GM23338 (cell line): ENCODE measurements at regions not wholly inside any gene's neighbourhood (a gene's known extent, or its start where the extent isn't known, plus 50 kb on each side); places are given as distances from the start of the nearest gene placed in this dataset.

Experiments
- ATAC-seq: fragments of 200-7000 bp; cut with Tn5 transposase; 3 replicates; pipeline ENCODE4 v1.9.1; 2020
- DNase-seq: peaks from one replicate; pipeline ENCODE4 v3.0.0-alpha.2; 2015; ENCODE audit warnings: low spot score
- H2AFZ ChIP-seq: fragments of 200-600 bp; sonication (generic); 2 replicates; pipeline ENCODE4 v1.8.0; 2016; ENCODE audit warnings: antibody characterized with exemption, mild to moderate bottlenecking, moderate library complexity
- H3F3A ChIP-seq: fragments of 200-600 bp; sonication (generic); replicated peaks from 2 replicates; pipeline ENCODE4 v1.8.0; 2017; ENCODE audit warnings: antibody characterized with exemption, mixed run types, low read depth
- H3K27ac ChIP-seq: fragments of 200-600 bp; sonication (generic); 2 replicates; pipeline ENCODE4 v1.6.1; 2016; ENCODE audit warnings: low read depth
- H3K27me3 ChIP-seq: fragments of 200-600 bp; sonication (generic); 2 replicates; pipeline ENCODE4 v1.8.0; 2016; ENCODE audit warnings: mild to moderate bottlenecking, mixed run types, moderate library complexity; ENCODE audit not compliant: insufficient read depth
- H3K36me3 ChIP-seq: fragments of 200-600 bp; sonication (generic); 2 replicates; pipeline ENCODE4 v1.8.0; 2016; ENCODE audit warnings: mild to moderate bottlenecking; ENCODE audit not compliant: insufficient read depth
- H3K4me1 ChIP-seq: fragments of 200-600 bp; sonication (generic); 2 replicates; pipeline ENCODE4 v1.8.0; 2016; ENCODE audit warnings: mild to moderate bottlenecking, moderate library complexity; ENCODE audit not compliant: insufficient read depth
- H3K4me2 ChIP-seq: fragments of 200-600 bp; sonication (generic); 2 replicates; pipeline ENCODE4 v1.7.1; 2017; ENCODE audit warnings: mixed run types
- H3K4me3 ChIP-seq: fragments of 200-600 bp; sonication (generic); 2 replicates; pipeline ENCODE4 v1.6.1; 2016; ENCODE audit warnings: mixed run types
- H3K79me2 ChIP-seq: fragments of 200-600 bp; sonication (generic); replicated peaks from 2 replicates; pipeline ENCODE4 v1.8.0; 2017; ENCODE audit warnings: mild to moderate bottlenecking; ENCODE audit not compliant: insufficient read depth
- H3K9me2 ChIP-seq: fragments of 200-600 bp; sonication (generic); 2 replicates; pipeline ENCODE4 v1.8.0; 2017; ENCODE audit not compliant: insufficient read depth
- H4K20me1 ChIP-seq: fragments of 200-600 bp; sonication (generic); replicated peaks from 2 replicates; pipeline ENCODE4 v1.8.0; 2017; ENCODE audit warnings: mild to moderate bottlenecking; ENCODE audit not compliant: insufficient read depth
- H3K27ac Mint-ChIP-seq: 2 replicates; pipeline ENCODE4 v1.8.0; 2020; ENCODE audit warnings: inconsistent platforms, mild to moderate bottlenecking, moderate library complexity, mixed read lengths
- H3K27me3 Mint-ChIP-seq: 3 replicates; pipeline ENCODE4 v1.8.0; 2022; ENCODE audit warnings: low read depth, mild to moderate bottlenecking, moderate library complexity, mixed read lengths, inconsistent platforms; ENCODE audit not compliant: insufficient read depth, poor library complexity
- H3K36me3 Mint-ChIP-seq: 3 replicates; pipeline ENCODE4 v1.8.0; 2021; ENCODE audit warnings: low read depth, mild to moderate bottlenecking, inconsistent platforms, moderate library complexity, mixed read lengths
- H3K4me1 Mint-ChIP-seq: 3 replicates; pipeline ENCODE4 v1.8.0; 2020; ENCODE audit warnings: mild to moderate bottlenecking, inconsistent platforms, mixed read lengths
- H3K4me3 Mint-ChIP-seq: 3 replicates; pipeline ENCODE4 v1.8.0; 2021; ENCODE audit warnings: moderate library complexity, mild to moderate bottlenecking, inconsistent platforms, mixed read lengths
- H3K9me3 Mint-ChIP-seq: 3 replicates; pipeline ENCODE4 v1.8.0; 2020; ENCODE audit warnings: moderate library complexity, mild to moderate bottlenecking, inconsistent platforms, mixed read lengths
- CREB1 ChIP-seq: fragments of 250-450 bp; sonication (Bioruptor Pico); IDR thresholded peaks from 2 replicates; pipeline ENCODE4 v1.5.0; 2020; ENCODE audit warnings: low read depth, mild to moderate bottlenecking, moderate library complexity
- EZH2phosphoT487 ChIP-seq: fragments of 200-600 bp; sonication (generic); IDR thresholded peaks from one replicate; pipeline ENCODE4 v1.8.1; 2018; ENCODE audit warnings: antibody characterized with exemption; ENCODE audit not compliant: unreplicated experiment
- NANOG ChIP-seq: IDR thresholded peaks from 2 replicates; pipeline ENCODE4 v1.6.1; 2016; ENCODE audit warnings: antibody characterized with exemption, borderline replicate concordance
- STAT1 ChIP-seq: IDR thresholded peaks from one replicate; pipeline ENCODE4 v1.6.1; 2016; ENCODE audit warnings: antibody characterized with exemption; ENCODE audit not compliant: unreplicated experiment
- ZNF114 ChIP-seq: fragments of 250-450 bp; sonication (Bioruptor Pico); IDR thresholded peaks from 2 replicates; pipeline ENCODE4 v1.5.0; 2020; ENCODE audit warnings: mild to moderate bottlenecking, moderate library complexity
- ZNF331 ChIP-seq: fragments of 250-450 bp; sonication (Bioruptor Pico); IDR thresholded peaks from 2 replicates; pipeline ENCODE4 v1.5.0; 2020; ENCODE audit warnings: low read depth, mild to moderate bottlenecking, moderate library complexity
- TF ChIP-seq, protein P1 (sequence below): fragments of 250-450 bp; sonication (Bioruptor Pico); IDR thresholded peaks from 2 replicates; pipeline ENCODE4 v1.5.0; 2020; ENCODE audit warnings: mild to moderate bottlenecking, moderate library complexity
- TF ChIP-seq, protein P2 (sequence below): IDR thresholded peaks from one replicate; pipeline ENCODE4 v1.6.1; 2018; ENCODE audit warnings: antibody characterized with exemption; ENCODE audit not compliant: unreplicated experiment
- TF ChIP-seq, protein P3 (sequence below), 2 experiments: fragments of 200-600 bp in 1 of 2; sonication (generic) in 1 of 2; conservative IDR thresholded peaks; 2 replicates each; pipeline versions ENCODE4 v1.5.1 to v1.6.1; 2016 to 2017; ENCODE audit warnings: antibody characterized with exemption in 2 of 2, low read depth in 2 of 2, mild to moderate bottlenecking in 2 of 2, moderate library complexity in 1 of 2

DNA sequence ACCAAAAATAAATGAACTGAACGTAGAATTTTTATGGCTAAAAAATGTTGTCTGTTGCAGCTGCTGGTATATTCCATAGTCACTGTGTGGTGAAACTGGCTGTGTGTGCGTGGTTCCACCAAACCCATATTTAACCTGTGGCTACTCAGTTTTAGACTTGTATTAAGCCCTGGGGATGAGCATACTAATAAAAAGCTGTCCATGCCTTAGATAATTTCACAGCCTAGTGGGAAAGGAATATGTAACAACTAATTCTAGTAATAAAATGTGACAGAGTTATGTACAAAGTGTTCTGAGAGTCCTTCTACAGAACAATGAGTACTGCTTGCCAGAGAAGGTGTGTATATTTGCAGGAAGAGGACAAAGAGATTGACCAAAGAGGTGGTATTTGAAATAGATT, 125.5 kb downstream of the TMTC3 start:
- H3K36me3 Mint-ChIP-seq = no peaks in the 10 kb centered on the region
- Histone ChIP-seq H3F3A (no peaks in the 10 kb centered on the region), H3K4me1 (no peaks in the 10 kb centered on the region), H3K9me2 (0 out of 2 replicates have a peak, but pooled peaks cover 4% of the 10 kb centered on the region), H3K4me3 (no peak overlapping the region), H3K4me2 (no peak overlapping the region), H3K36me3 (no peaks in the 10 kb centered on the region), H3K27ac (no peak overlapping the region), H3K79me2 (no peaks in the 10 kb centered on the region), H2AFZ (no peak overlapping the region), H3K27me3 (no peaks in the 10 kb centered on the region), H4K20me1 (no peaks in the 10 kb centered on the region)
- TF ChIP-seq STAT1 (no peak), EZH2phosphoT487 (no peak), CREB1 (no peak), ZNF331 (CRISPR knock-in tag) (no peak), NANOG (no peak), ZNF114 (CRISPR knock-in tag) (no peak)
- TF ChIP-seq, protein P1, sequence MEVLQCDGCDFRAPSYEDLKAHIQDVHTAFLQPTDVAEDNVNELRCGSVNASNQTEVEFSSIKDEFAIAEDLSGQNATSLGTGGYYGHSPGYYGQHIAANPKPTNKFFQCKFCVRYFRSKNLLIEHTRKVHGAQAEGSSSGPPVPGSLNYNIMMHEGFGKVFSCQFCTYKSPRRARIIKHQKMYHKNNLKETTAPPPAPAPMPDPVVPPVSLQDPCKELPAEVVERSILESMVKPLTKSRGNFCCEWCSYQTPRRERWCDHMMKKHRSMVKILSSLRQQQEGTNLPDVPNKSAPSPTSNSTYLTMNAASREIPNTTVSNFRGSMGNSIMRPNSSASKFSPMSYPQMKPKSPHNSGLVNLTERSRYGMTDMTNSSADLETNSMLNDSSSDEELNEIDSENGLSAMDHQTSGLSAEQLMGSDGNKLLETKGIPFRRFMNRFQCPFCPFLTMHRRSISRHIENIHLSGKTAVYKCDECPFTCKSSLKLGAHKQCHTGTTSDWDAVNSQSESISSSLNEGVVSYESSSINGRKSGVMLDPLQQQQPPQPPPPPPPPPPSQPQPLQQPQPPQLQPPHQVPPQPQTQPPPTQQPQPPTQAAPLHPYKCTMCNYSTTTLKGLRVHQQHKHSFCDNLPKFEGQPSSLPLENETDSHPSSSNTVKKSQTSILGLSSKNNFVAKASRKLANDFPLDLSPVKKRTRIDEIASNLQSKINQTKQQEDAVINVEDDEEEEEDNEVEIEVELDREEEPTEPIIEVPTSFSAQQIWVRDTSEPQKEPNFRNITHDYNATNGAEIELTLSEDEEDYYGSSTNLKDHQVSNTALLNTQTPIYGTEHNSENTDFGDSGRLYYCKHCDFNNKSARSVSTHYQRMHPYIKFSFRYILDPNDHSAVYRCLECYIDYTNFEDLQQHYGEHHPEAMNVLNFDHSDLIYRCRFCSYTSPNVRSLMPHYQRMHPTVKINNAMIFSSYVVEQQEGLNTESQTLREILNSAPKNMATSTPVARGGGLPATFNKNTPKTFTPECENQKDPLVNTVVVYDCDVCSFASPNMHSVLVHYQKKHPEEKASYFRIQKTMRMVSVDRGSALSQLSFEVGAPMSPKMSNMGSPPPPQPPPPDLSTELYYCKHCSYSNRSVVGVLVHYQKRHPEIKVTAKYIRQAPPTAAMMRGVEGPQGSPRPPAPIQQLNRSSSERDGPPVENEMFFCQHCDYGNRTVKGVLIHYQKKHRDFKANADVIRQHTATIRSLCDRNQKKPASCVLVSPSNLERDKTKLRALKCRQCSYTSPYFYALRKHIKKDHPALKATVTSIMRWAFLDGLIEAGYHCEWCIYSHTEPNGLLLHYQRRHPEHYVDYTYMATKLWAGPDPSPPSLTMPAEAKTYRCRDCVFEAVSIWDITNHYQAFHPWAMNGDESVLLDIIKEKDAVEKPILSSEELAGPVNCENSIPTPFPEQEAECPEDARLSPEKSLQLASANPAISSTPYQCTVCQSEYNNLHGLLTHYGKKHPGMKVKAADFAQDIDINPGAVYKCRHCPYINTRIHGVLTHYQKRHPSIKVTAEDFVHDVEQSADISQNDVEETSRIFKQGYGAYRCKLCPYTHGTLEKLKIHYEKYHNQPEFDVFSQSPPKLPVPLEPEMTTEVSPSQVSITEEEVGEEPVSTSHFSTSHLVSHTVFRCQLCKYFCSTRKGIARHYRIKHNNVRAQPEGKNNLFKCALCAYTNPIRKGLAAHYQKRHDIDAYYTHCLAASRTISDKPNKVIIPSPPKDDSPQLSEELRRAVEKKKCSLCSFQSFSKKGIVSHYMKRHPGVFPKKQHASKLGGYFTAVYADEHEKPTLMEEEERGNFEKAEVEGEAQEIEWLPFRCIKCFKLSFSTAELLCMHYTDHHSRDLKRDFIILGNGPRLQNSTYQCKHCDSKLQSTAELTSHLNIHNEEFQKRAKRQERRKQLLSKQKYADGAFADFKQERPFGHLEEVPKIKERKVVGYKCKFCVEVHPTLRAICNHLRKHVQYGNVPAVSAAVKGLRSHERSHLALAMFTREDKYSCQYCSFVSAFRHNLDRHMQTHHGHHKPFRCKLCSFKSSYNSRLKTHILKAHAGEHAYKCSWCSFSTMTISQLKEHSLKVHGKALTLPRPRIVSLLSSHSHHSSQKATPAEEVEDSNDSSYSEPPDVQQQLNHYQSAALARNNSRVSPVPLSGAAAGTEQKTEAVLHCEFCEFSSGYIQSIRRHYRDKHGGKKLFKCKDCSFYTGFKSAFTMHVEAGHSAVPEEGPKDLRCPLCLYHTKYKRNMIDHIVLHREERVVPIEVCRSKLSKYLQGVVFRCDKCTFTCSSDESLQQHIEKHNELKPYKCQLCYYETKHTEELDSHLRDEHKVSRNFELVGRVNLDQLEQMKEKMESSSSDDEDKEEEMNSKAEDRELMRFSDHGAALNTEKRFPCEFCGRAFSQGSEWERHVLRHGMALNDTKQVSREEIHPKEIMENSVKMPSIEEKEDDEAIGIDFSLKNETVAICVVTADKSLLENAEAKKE (CRISPR knock-in tag) = no peak
- TF ChIP-seq, protein P2, sequence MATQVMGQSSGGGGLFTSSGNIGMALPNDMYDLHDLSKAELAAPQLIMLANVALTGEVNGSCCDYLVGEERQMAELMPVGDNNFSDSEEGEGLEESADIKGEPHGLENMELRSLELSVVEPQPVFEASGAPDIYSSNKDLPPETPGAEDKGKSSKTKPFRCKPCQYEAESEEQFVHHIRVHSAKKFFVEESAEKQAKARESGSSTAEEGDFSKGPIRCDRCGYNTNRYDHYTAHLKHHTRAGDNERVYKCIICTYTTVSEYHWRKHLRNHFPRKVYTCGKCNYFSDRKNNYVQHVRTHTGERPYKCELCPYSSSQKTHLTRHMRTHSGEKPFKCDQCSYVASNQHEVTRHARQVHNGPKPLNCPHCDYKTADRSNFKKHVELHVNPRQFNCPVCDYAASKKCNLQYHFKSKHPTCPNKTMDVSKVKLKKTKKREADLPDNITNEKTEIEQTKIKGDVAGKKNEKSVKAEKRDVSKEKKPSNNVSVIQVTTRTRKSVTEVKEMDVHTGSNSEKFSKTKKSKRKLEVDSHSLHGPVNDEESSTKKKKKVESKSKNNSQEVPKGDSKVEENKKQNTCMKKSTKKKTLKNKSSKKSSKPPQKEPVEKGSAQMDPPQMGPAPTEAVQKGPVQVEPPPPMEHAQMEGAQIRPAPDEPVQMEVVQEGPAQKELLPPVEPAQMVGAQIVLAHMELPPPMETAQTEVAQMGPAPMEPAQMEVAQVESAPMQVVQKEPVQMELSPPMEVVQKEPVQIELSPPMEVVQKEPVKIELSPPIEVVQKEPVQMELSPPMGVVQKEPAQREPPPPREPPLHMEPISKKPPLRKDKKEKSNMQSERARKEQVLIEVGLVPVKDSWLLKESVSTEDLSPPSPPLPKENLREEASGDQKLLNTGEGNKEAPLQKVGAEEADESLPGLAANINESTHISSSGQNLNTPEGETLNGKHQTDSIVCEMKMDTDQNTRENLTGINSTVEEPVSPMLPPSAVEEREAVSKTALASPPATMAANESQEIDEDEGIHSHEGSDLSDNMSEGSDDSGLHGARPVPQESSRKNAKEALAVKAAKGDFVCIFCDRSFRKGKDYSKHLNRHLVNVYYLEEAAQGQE = no peak
- TF ChIP-seq, protein P3, sequence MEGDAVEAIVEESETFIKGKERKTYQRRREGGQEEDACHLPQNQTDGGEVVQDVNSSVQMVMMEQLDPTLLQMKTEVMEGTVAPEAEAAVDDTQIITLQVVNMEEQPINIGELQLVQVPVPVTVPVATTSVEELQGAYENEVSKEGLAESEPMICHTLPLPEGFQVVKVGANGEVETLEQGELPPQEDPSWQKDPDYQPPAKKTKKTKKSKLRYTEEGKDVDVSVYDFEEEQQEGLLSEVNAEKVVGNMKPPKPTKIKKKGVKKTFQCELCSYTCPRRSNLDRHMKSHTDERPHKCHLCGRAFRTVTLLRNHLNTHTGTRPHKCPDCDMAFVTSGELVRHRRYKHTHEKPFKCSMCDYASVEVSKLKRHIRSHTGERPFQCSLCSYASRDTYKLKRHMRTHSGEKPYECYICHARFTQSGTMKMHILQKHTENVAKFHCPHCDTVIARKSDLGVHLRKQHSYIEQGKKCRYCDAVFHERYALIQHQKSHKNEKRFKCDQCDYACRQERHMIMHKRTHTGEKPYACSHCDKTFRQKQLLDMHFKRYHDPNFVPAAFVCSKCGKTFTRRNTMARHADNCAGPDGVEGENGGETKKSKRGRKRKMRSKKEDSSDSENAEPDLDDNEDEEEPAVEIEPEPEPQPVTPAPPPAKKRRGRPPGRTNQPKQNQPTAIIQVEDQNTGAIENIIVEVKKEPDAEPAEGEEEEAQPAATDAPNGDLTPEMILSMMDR (conservative IDR thresholded peaks at IDR 0.05; ENCODE audit: low read depth in 2 of 2) = no peak
- DNase-seq = no peak
- H3K4me1 Mint-ChIP-seq = peaks cover 4% of the 10 kb centered on the region; the same call in 2 of the 3 replicates
- H3K27me3 Mint-ChIP-seq = peaks cover 4% of the 10 kb centered on the region
- H3K4me3 Mint-ChIP-seq = no peak overlapping the region
- no peaks in the 10 kb centered on the region for H3K9me3 Mint-ChIP-seq
- ATAC-seq = no peak
- no peak overlapping the region for H3K27ac Mint-ChIP-seq
